HEK293T (cell line): ENCODE measurements at regions not wholly inside any gene's neighbourhood (a gene's known extent, or its start where the extent isn't known, plus 50 kb on each side); places are given as distances from the start of the nearest gene placed in this dataset.

Source experiments
- CTCF ChIA-PET: fragments of 350-600 bp; formaldehyde crosslinking; extraction: SDS; loops from one replicate; lab custom pipeline; 2021; ENCODE audit warnings: antibody characterized with exemption, inconsistent platforms; lab: Yijun Ruan, JAX
- POLR2A ChIA-PET: fragments of 350-600 bp; formaldehyde crosslinking; extraction: SDS; loops from one replicate; lab custom pipeline; 2020; ENCODE audit warnings: antibody characterized with exemption, inconsistent platforms; lab: Yijun Ruan, JAX
- DNase-seq: peaks from one replicate; pipeline ENCODE4 v3.0.0; 2012; ENCODE audit warnings: mixed read lengths; ENCODE audit errors: extremely low spot score
- ARNT ChIP-seq: fragments of 450-650 bp; IDR thresholded peaks from 2 replicates; pipeline ENCODE4 v1.6.1; 2017; ENCODE audit warnings: mild to moderate bottlenecking
- BHLHE40 ChIP-seq: fragments of 450-650 bp; IDR thresholded peaks from 2 replicates; pipeline ENCODE4 v1.6.1; 2016; ENCODE audit warnings: mild to moderate bottlenecking, moderate library complexity, borderline replicate concordance
- CTBP1 ChIP-seq: fragments of 450-650 bp; IDR thresholded peaks from 2 replicates; pipeline ENCODE4 v1.6.1; 2016; ENCODE audit warnings: borderline replicate concordance
- ELF4 ChIP-seq: fragments of 450-650 bp; IDR thresholded peaks from 2 replicates; pipeline ENCODE4 v1.6.1; 2017; ENCODE audit warnings: antibody characterized with exemption
- FOXA1 ChIP-seq: fragments of 450-650 bp; IDR thresholded peaks from 2 replicates; pipeline ENCODE4 v1.6.1; 2016; ENCODE audit warnings: mild to moderate bottlenecking
- FOXK2 ChIP-seq: fragments of 450-650 bp; IDR thresholded peaks from 2 replicates; pipeline ENCODE4 v1.6.1; 2016; ENCODE audit warnings: mild to moderate bottlenecking
- FOXM1 ChIP-seq: fragments of 450-650 bp; IDR thresholded peaks from 2 replicates; pipeline ENCODE4 v1.6.1; 2017; ENCODE audit warnings: mild to moderate bottlenecking, borderline replicate concordance
- HDGF ChIP-seq: fragments of 450-650 bp; IDR thresholded peaks from 2 replicates; pipeline ENCODE4 v1.6.1; 2017; ENCODE audit warnings: antibody characterized with exemption, borderline replicate concordance
- L3MBTL2 ChIP-seq: fragments of 450-650 bp; conservative IDR thresholded peaks from 2 replicates; pipeline ENCODE4 v1.6.1; 2016; ENCODE audit warnings: mild to moderate bottlenecking
- LEF1 ChIP-seq: fragments of 450-650 bp; IDR thresholded peaks from 2 replicates; pipeline ENCODE4 v1.6.1; 2017; ENCODE audit warnings: mild to moderate bottlenecking, borderline replicate concordance
- NFRKB ChIP-seq: fragments of 450-650 bp; IDR thresholded peaks from 2 replicates; pipeline ENCODE4 v1.6.1; 2016; ENCODE audit warnings: mild to moderate bottlenecking, moderate library complexity
- PKNOX1 ChIP-seq: fragments of 450-650 bp; IDR thresholded peaks from 2 replicates; pipeline ENCODE4 v1.6.1; 2016
- SP1 ChIP-seq: fragments of 450-650 bp; IDR thresholded peaks from 2 replicates; pipeline ENCODE4 v1.6.1; 2017
- SUZ12 ChIP-seq: fragments of 450-650 bp; IDR thresholded peaks from 2 replicates; pipeline ENCODE4 v1.6.1; 2016; ENCODE audit warnings: mild to moderate bottlenecking
- TARDBP ChIP-seq: fragments of 450-650 bp; IDR thresholded peaks from 2 replicates; pipeline ENCODE4 v1.6.1; 2016
- ZNF384 ChIP-seq: fragments of 450-650 bp; IDR thresholded peaks from 2 replicates; pipeline ENCODE4 v1.6.1; 2016

GRCh38 chr15:99895189-99895955 is 162.1 kb upstream of the LYSMD4 start:
- POLR2A ChIA-PET: no interaction called here
- TF ChIP-seq ARNT (no peak), FOXA1 (no peak), SUZ12 (no peak), TARDBP (no peak), FOXK2 (no peak), NFRKB (no peak)
- CTCF ChIA-PET: no interaction called here
- no peak for DNase-seq

GRCh38 chr15:99878835-99879234 is 145.6 kb upstream of the LYSMD4 start:
- CTCF ChIA-PET: no interaction called here
- POLR2A ChIA-PET: no interaction called here
- DNase-seq: no peak
- TF ChIP-seq ARNT (no peak), ELF4 (no peak), NFRKB (no peak), SUZ12 (no peak), BHLHE40 (no peak), FOXA1 (no peak), ZNF384 (no peak), FOXM1 (no peak), TARDBP (no peak), LEF1 (no peak), PKNOX1 (no peak), HDGF (no peak), L3MBTL2 (no peak), FOXK2 (no peak), SP1 (no peak), CTBP1 (no peak)

GRCh38 chr15:99873451-99873850 is 140.2 kb upstream of the LYSMD4 start:
- no peak for DNase-seq
- ChIA-PET POLR2A (no interaction called here), CTCF (no interaction called here)
- no peak for TF ChIP-seq FOXA1
- TF ChIP-seq ELF4: no peak
- no peak for TF ChIP-seq FOXK2
- TF ChIP-seq ARNT: no peak
- TF ChIP-seq PKNOX1: no peak
- TF ChIP-seq LEF1: no peak
- TF ChIP-seq ZNF384: no peak
- no peak for TF ChIP-seq BHLHE40
- TF ChIP-seq L3MBTL2: no peak
- no peak for TF ChIP-seq NFRKB
- no peak for TF ChIP-seq HDGF
- no peak for TF ChIP-seq FOXM1
- TF ChIP-seq SUZ12: no peak
- no peak for TF ChIP-seq CTBP1
- no peak for TF ChIP-seq SP1
- no peak for TF ChIP-seq TARDBP

- TF ChIP-seq PKNOX1: no peak
- no peak for TF ChIP-seq LEF1
- TF ChIP-seq ARNT: no peak
- no peak for TF ChIP-seq FOXK2
- TF ChIP-seq FOXA1: no peak
- no peak for TF ChIP-seq SUZ12
- TF ChIP-seq ZNF384: no peak
- DNase-seq: no peak
- CTCF ChIA-PET: no interaction called here
- POLR2A ChIA-PET: no interaction called here
Observed at GRCh38 chr15:99863550-99864198, 130.4 kb upstream of the LYSMD4 start.

- POLR2A ChIA-PET: no interaction called here
Observed at GRCh38 chr15:99857836-99858235, 124.6 kb upstream of the LYSMD4 start.

GRCh38 chr15:99850517-99850916 is 117.3 kb upstream of the LYSMD4 start:
- TF ChIP-seq TARDBP: no peak
- no peak for TF ChIP-seq CTBP1
- no peak for TF ChIP-seq FOXK2
- no peak for TF ChIP-seq HDGF
- TF ChIP-seq LEF1: no peak
- no peak for TF ChIP-seq NFRKB
- TF ChIP-seq SP1: no peak
- no peak for TF ChIP-seq L3MBTL2
- DNase-seq: no peak
- POLR2A ChIA-PET: no interaction called here
- CTCF ChIA-PET: no interaction called here

More at GRCh38 chr15:99857836-99858235, 124.6 kb upstream of the LYSMD4 start:
- TF ChIP-seq L3MBTL2 (no peak), ZNF384 (no peak), NFRKB (no peak), TARDBP (no peak), FOXM1 (no peak), CTBP1 (no peak), HDGF (no peak), FOXK2 (no peak), ARNT (no peak), ELF4 (no peak), BHLHE40 (no peak), SUZ12 (no peak), SP1 (no peak)
- DNase-seq: no peak
- CTCF ChIA-PET: interaction anchor here (0.6 kb wide), 1 partner anchor 32 kb away, joined by 3 read pairs; no protein-coding TSS in a partner anchor
